Inferior parietal cortex (tissue), 1 donor: ENCODE measurements at regions not wholly inside any gene's neighbourhood (a gene's known extent, or its start where the extent isn't known, plus 50 kb on each side); places are given as distances from the start of the nearest gene placed in this dataset.
"Not testable (repeated sequence)": the region's sequence is repeated elsewhere in the genome, so short reads cannot be mapped to it uniquely, and the experiment has no call there.

Experiments
- DNase-seq: peaks from one replicate; pipeline ENCODE4 v3.0.0-alpha.2; 2016; ENCODE audit errors: extremely low spot score

- DNase-seq, result no peak
Observed at GRCh38 chr18:72995558-72995957, 127.8 kb upstream of the NETO1 start.

GRCh38 chr18:72993250-72993649, 125.5 kb upstream of the NETO1 start:
- DNase-seq, result no peak

DNA sequence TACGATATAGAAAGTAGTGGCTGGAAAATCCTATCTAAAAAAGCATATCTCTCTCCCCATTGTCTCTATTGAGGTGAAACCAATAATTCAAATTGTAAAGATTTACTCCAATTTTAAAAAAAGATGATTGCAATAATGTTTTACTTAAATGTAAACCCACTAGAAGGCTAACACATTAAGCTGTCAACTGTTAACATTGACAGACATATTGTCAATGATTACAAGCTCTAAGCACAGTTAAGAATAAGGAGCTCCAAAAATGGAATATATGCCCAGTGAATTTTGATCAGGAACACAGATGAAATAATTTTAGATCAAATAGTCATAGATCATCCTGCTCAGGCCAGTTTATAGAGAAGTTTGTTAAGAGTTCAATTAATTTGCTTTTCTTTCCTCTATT, 123.6 kb upstream of the NETO1 start:
- DNase-seq, result no peak

- DNase-seq, result not testable (repeated sequence)
Observed at GRCh38 chr18:72987570-72987969, 119.8 kb upstream of the NETO1 start.

DNA sequence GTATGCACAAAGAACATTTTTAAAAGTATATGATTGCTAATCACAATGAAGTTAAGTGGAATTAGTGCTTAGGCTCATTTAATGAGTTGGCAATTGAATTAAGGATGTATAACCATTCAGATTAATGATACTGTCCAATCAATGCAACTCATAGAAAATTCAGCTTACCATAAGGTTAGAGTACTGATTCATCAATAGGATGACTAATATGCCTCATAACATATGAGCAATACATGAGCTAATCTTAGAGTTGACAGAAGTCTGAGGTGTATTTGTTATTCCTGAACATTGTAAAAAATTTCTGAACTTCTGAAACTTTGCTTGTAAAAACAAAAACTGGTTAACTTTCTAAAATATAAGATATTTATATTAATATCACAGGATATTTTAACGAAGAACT, 118.3 kb upstream of the NETO1 start:
- DNase-seq, result no peak

GRCh38 chr18:72985686-72986085, 117.9 kb upstream of the NETO1 start:
- no peak for DNase-seq

DNA sequence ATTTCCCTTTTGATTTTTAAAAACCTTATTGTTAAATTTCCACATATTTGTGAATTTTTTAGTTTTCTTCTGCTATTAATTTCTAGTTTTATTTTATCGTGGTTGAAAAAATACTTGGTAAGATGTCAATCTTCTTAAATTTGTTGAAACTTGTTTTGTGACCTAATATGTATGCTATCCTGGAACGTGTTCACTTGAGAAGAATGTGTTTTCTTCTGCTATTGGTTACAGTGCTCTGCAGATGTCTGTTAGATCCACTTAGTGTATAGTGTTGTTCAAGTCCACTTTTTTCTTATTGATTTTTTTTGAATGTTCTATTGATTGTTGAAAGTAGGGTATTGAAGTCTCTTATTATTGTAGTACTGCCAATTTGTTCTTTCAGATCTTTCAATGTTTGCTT, 116.5 kb upstream of the NETO1 start:
- no peak for DNase-seq

DNA sequence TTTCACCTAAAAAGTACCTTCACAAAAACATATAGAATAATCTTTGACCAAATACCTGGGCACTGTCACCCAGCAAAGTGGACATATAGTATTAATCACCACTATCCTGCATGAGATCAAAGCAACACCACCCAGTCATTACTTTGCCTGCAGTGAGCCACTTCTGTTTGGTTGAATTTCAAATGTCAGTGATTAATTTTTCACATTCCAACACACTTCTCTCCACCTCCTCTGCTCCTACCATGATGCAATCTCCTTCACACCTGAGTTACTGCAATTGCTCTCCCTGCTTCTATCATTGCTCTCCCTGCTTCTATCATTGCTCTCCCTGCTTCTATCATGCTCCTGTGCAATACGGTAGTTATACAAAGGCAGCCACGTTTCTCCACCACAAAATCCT, 106.1 kb upstream of the NETO1 start:
- DNase-seq, result no peak

- no peak for DNase-seq
Observed at GRCh38 chr18:72965616-72966015, 97.8 kb upstream of the NETO1 start.

DNA sequence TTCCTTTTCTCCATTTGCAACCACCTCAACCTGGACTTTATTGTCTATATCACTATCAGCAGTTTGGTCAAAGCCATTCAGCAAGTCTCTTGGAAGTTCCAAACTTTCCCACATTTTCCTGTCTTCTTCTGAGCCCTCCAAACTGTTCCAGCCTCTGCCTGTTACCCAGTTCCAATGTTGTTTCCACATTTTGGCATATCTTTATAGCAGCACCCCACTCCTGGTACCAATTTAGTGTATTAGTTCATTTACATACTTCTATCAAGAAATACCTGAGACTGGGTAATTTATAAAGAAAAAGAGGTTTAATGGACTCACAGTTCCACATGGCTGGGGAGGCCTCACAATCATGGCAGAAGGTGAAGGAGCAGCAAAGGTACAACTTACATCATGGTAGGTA, 90.4 kb upstream of the NETO1 start:
- not testable (repeated sequence) for DNase-seq

GRCh38 chr18:72948439-72948838, 80.7 kb upstream of the NETO1 start:
- DNase-seq, result no peak

GRCh38 chr18:72942766-72943165, 75.0 kb upstream of the NETO1 start:
- DNase-seq, result no peak

DNA sequence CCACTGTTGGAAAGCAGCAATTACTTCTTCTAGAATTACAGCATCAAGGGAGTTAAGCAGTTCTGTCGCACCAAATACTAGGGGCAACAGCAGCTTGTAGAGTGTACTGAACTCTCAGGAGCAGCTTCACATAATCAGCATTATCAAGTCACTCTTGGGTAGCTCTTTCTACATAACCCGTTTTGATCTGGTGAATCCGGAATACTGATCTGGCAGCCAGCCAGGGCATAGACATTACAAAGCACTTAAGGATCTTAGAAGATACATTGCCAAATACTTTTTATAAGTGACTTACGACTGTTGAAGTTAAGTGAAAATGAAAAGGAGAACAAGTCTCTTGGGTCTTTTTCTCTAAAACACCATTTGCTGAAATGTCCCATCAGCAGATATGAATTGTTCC, 73.2 kb upstream of the NETO1 start:
- DNase-seq, result no peak

GRCh38 chr18:72940509-72940908, 72.7 kb upstream of the NETO1 start:
- DNase-seq, result no peak

DNA sequence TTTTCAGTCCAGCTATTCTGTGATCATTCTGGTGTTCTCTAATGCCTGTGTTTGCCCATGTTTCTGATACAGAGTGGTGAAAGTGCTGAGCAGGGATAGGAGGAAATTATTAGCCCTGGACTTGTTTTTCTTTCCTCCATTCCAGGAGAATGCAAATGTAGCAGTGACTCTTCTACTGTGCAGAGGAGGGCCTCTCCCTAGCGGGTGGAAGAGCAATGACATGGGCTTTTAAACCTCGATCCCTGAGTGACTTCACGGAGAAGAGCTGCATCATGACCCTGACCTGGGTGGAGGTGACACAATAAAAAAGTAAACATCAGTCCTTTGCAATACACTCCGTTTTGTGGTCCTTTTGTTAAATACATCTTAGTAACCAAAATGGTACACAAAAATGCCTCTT, 68.0 kb upstream of the NETO1 start:
- DNase-seq, result no peak

GRCh38 chr18:72922895-72923294, 55.1 kb upstream of the NETO1 start:
- no peak for DNase-seq
